ENCODE measurements at regions not wholly inside any gene's neighbourhood (a gene's known extent, or its start where the extent isn't known, plus 50 kb on each side); places are given as distances from the start of the nearest gene placed in this dataset.

- DNase-seq (ENCODE audit: low spot score): no peak
- TF ChIP-seq CTCF (IDR thresholded peaks at IDR 0.05; ENCODE audit: extremely low read depth, missing control alignments): no peak
These were observed 240.4 kb upstream of the TBL1XR1 start for GRCh38 chr3:177437513-177438337.

- DNase-seq (ENCODE audit: low spot score): no peak
- TF ChIP-seq CTCF (IDR thresholded peaks at IDR 0.05; ENCODE audit: extremely low read depth, missing control alignments): no peak
These were observed 241.4 kb upstream of the TBL1XR1 start for GRCh38 chr3:177438596-177439220.

GRCh38 chr3:177439694-177440269 lies 242.5 kb upstream of the TBL1XR1 start:
- no peak for TF ChIP-seq CTCF (IDR thresholded peaks at IDR 0.05; ENCODE audit: extremely low read depth, missing control alignments)
- DNase-seq (ENCODE audit: low spot score): no peak

- DNase-seq (ENCODE audit: low spot score): no peak
- no peak for TF ChIP-seq CTCF (IDR thresholded peaks at IDR 0.05; ENCODE audit: extremely low read depth, missing control alignments)
These were observed 243.3 kb upstream of the TBL1XR1 start for GRCh38 chr3:177440456-177441104.

- no peak for TF ChIP-seq CTCF (IDR thresholded peaks at IDR 0.05; ENCODE audit: extremely low read depth, missing control alignments)
- no peak for DNase-seq (ENCODE audit: low spot score)
These were observed 244.1 kb upstream of the TBL1XR1 start for GRCh38 chr3:177441276-177441812.

- no peak for TF ChIP-seq CTCF (IDR thresholded peaks at IDR 0.05; ENCODE audit: extremely low read depth, missing control alignments)
- DNase-seq (ENCODE audit: low spot score): peak; percentile 67
These were observed 244.7 kb upstream of the TBL1XR1 start for GRCh38 chr3:177441813-177442646.
